Suppressor macrophage (primary cell): ENCODE measurements at regions not wholly inside any gene's neighbourhood (a gene's known extent, or its start where the extent isn't known, plus 50 kb on each side); places are given as distances from the start of the nearest gene placed in this dataset.

ENCODE experiments used
- DNase-seq, 4 experiments: peaks; one replicate each; pipeline ENCODE4 v3.0.0-alpha.2; 2020 to 2022

DNA sequence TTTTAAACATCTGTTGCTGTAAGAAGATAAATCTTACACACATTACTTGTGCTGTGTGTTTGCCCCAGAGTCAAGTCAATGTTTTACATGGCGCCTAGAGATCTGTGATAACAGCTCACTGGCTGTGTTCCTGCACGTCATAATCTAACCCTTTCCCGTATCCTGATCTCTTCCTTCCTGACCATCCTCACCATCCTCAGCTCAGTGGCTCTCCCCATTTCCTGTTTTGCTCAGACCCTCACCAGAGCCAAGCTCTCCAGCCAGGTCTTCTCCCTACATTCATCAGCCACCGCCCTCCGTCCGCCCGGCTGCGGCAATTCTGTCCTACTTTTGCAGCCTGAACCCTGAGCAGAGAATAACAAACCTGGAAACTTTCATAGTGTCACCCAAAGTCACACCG lies 824.7 kb downstream of the USP25 start:
- DNase-seq, result no peak

- no peak for DNase-seq
Measured at GRCh38 chr21:16563116-16563515, 833.3 kb downstream of the USP25 start.

DNA sequence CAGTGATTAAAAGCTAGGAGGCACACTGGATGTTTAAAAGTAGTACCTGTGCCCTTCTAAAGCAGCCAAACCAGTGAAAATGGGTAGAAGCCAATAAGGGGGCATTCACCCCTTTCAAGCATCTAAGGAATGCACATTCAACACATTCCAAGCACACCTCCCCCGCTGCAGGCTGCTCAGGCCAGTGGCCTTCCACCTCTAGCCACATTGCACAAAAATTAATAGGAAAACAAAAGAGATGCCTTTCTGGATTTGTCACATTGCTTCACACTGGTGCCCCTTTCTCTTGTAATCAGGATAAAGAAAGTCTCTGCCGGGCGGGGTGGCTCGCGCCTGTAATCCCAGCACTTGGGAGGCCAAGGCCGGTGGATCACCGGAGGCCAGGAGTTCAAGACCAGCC lies 834.0 kb downstream of the USP25 start:
- no peak for DNase-seq

- no peak for DNase-seq
Measured at GRCh38 chr21:16568244-16568643, 838.5 kb downstream of the USP25 start.

- no peak for DNase-seq
Measured at GRCh38 chr21:16568661-16569060, 838.9 kb downstream of the USP25 start.

DNA sequence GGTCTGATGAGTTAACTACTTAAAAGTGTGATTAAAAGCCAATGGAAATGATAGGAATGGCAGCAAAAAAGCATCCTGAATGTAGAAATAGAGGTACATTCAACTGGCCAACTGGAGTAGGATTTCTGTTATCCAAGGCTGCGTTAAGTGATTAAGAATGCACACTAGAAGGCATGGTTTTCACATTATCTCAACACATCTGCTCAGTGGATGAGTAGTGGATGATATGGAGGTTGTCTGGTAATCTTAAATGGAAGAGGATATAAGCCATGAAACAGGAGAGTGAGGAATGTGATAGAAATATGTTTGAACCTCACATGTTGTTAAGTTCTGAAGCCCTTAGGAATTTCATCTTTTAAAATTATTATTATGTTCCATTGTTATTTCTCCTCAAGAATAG lies 839.9 kb downstream of the USP25 start:
- no peak for DNase-seq

- DNase-seq, result no peak
Measured at GRCh38 chr21:16570171-16570570, 840.4 kb downstream of the USP25 start.

GRCh38 chr21:16570856-16571255 lies 841.1 kb downstream of the USP25 start:
- no peak for DNase-seq

- DNase-seq, result no peak
Measured at GRCh38 chr21:16571594-16571993, 841.8 kb downstream of the USP25 start.

- DNase-seq, result no peak
Measured at GRCh38 chr21:16572032-16572431, 842.2 kb downstream of the USP25 start.

GRCh38 chr21:16573578-16573977 lies 843.8 kb downstream of the USP25 start:
- DNase-seq, result no peak

DNA sequence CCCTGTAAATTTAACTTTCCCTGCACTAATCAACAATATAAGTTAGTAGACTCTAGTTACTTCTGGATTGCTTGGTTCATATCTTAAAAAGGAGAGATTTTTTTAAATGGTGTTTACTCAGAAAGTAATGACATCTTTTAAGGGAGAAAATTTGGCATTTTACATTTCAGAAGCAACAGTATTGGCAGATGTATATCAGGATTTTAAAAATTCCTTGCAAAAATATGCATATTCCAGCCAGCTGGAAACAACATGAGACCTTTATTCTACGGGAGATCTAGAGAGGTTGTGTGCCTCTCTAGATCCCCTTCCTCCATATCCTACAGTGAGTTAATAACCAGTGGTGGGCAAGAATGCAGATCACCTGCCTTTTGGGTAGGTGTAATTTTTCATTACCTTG lies 848.2 kb downstream of the USP25 start:
- DNase-seq, result no peak

DNA sequence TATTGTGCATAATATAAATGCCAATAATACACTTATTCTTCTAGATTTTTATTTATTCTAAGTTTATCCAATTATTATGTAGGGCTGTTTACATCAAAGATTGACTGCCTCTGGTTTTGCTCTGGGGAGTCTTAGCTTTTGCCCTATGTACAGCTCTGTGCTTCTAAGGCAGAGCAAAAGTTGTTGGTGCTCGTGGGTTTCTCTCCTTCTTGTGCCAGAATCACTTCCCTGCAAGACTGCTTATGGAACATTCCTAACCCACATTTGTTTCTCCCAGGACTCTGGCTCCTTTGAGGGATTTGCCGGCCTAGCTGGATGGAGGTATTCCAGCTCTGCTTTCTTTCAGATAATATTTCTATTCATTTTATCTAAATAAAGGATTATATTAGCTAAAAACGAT lies 849.1 kb downstream of the USP25 start:
- no peak for DNase-seq

- DNase-seq, result no peak
Measured at GRCh38 chr21:16579538-16579937, 849.8 kb downstream of the USP25 start.

DNA sequence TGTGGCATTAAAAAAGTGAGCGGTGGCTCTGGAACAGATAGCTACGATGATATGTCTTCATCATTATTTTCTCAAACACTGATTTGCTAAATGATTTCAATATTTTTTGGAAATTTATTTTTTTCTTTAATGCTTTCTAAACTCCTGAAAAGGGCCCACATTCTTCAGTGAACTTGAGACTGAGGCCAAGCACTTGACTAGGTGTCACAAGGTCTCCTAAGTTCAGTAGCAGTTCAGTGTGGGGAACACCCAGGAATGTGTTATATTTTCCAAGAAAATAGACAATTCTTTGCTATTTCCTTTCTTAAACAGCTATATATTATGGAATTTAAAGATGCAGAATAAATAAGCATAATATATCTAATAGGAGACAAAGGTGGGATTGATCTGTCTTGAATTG lies 850.9 kb downstream of the USP25 start:
- DNase-seq, result no peak

DNA sequence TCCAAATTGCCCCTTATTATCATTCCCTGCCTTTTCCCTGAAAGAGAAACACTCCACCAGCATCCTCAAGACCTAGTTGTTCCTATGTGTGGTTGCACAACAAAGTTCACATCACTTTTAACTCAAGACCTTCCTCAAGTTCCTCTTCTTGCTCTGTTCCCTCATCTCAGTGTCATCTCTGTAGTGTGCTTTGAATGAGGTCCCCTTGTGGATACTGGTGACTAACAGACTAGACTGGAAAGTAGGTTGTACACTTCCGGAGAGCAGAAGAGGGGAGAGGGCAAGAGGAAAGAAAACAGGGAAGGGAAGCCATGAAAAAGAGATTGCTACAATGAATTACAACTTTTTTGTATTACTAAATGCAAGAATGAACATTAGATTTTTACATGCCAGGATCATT lies 853.8 kb downstream of the USP25 start:
- peak; percentile 32 to 76 (median 46) for DNase-seq

- no peak for DNase-seq
Measured at GRCh38 chr21:16584756-16585155, 855.0 kb downstream of the USP25 start.

GRCh38 chr21:16585896-16586295 lies 856.1 kb downstream of the USP25 start:
- no peak for DNase-seq

DNA sequence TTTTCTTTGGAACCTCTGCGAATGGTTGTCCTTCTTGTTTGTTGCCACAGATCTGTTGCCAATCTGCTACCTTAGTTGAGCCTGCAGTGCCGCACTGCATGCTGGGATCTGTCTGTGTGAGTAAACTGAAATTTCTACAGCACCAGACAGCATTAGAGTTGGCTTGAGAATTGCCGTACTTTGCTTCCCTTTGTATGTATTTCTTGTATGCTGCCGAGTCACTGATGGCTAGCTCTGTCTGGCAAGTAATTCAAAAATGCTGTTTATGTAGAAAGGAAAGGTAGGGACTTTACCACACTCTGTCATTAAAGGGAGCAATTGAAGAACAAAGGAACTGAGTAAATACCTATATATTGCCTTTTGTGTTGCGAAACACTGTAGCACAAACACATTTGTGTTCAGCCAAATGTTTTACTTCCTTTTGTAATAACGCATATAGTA lies 857.4 kb downstream of the USP25 start:
- peak in 3 of 4 experiments; percentile 3 to 8 (median 4) for DNase-seq

- DNase-seq, result peak in 2 of 4 experiments; percentile 3 to 11
Measured at GRCh38 chr21:16587681-16588375, 858.0 kb downstream of the USP25 start.

DNA sequence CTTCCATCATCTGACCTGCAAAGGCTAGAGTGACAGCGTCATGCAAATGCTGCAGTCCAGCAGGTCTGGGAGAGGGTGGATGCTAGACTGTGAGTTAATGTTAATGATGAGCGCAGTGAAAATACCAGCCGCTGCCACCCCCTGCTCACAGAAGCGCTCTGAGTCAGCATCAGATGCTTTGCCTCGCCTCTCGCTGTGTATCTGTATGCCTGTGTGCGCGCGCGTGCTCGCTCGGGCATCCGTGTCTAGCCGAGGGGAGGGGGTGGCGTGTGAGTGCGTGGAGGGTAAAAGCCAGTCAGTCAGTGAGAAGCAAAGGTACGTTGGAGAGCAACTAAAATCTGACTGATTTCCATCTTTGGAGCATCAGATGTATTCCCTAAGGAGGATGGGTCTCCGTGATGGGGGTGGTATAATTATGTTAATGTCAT lies 858.7 kb downstream of the USP25 start:
- peak in 1 of 4 experiments; percentile 16 for DNase-seq

- DNase-seq, result no peak
Measured at GRCh38 chr21:16589006-16589898, 859.5 kb downstream of the USP25 start.

DNA sequence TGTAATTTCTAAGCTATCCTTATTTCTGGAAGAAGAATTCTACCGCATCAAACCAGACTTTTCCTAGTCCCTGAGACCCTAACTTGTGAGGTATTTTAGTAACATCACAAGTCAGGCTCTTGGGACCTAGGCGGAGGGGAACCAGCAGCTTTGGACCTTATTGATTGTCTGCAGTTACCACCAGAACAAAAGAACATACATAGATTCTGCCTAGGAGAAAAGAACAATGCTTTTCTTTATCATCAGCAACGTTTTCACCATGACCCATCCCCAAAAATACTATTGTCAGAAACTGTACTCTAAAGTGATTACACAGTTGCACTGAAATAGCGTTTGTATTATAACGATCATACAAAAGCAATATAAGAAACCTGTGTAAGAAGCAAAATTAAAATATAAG lies 860.4 kb downstream of the USP25 start:
- no peak for DNase-seq
